K562 (cell line): ENCODE measurements at regions not wholly inside any gene's neighbourhood (a gene's known extent, or its start where the extent isn't known, plus 50 kb on each side); places are given as distances from the start of the nearest gene placed in this dataset.

Source experiments
- ATAC-seq: fragments of 200-7000 bp; cut with Tn5 transposase; 3 replicates; pipeline ENCODE4 v1.9.1; 2020; ENCODE audit warnings: moderate library complexity
- BruUV-seq: library from RNA; stranded (reverse); fragments of 400-500 nt; replicated peaks from 2 replicates; lab custom pipeline; 2021; lab: Mats Ljungman, UMichigan
- CTCF ChIA-PET: fragments of 300-600 bp; formaldehyde crosslinking; extraction: SDS; loops from one replicate; lab custom pipeline; 2021; ENCODE audit warnings: low intra/inter-chr PET ratio; lab: Yijun Ruan, JAX
- POLR2A ChIA-PET: fragments of 300-600, 350-650 bp; sonication (Branson Sonifier 250); formaldehyde crosslinking; extraction: SDS; loops from one replicate; lab custom pipeline; 2021; ENCODE audit warnings: antibody characterized with exemption, inconsistent platforms; lab: Yijun Ruan, JAX
- DNase-seq, 4 experiments: peaks; one replicate each; pipeline versions ENCODE4 v3.0.0 to v3.0.0-alpha.2; 2011 to 2018; ENCODE audit warnings: low spot score in 3 of 4, mixed read lengths in 3 of 4; ENCODE audit errors: extremely low read depth in 1 of 4
- FAIRE-seq: peaks from 2 replicates; lab custom pipeline; 2011; peaks lifted over from hg19 to GRCh38; lab: Jason Lieb, UNC
- H2AFZ ChIP-seq: 2 replicates; pipeline ENCODE4 v1.6.0; 2011; ENCODE audit warnings: low read depth, low read length, control low read depth, inconsistent platforms
- H3K27ac ChIP-seq: fragments of 200-600 bp; 3 replicates; pipeline ENCODE4 v1.8.0; 2011; ENCODE audit warnings: low read depth, mild to moderate bottlenecking, control low read depth, inconsistent platforms, low read length, moderate library complexity, mixed read lengths; ENCODE audit errors: extremely low read depth
- H3K27me3 ChIP-seq, 2 experiments: fragments of 300-600 bp in 1 of 2; 2 replicates in 1 of 2; 3 replicates in 1 of 2; pipeline versions ENCODE4 v1.6.0 to v1.8.0; 2011; ENCODE audit warnings: inconsistent platforms in 2 of 2, low read length in 2 of 2, mild to moderate bottlenecking in 1 of 2, mixed read lengths in 1 of 2, moderate library complexity in 1 of 2; ENCODE audit not compliant: control insufficient read depth in 2 of 2, insufficient read depth in 2 of 2
- H3K36me3 ChIP-seq: fragments of 300-600 bp; 3 replicates; pipeline ENCODE4 v1.8.0; 2011; ENCODE audit warnings: mild to moderate bottlenecking, low read length, inconsistent platforms; ENCODE audit not compliant: control insufficient read depth, insufficient read depth
- H3K4me1 ChIP-seq, 2 experiments: fragments of 200-600 bp in 1 of 2; replicated peaks in 1 of 2; 2 replicates in 1 of 2; 3 replicates in 1 of 2; pipeline versions ENCODE4 v1.5.1 to v1.8.0; 2011; ENCODE audit warnings: inconsistent platforms in 2 of 2, low read length in 2 of 2, mild to moderate bottlenecking in 1 of 2, mixed read lengths in 1 of 2, moderate library complexity in 1 of 2; ENCODE audit not compliant: control insufficient read depth in 2 of 2, insufficient read depth in 2 of 2
- H3K4me2 ChIP-seq: 2 replicates; pipeline ENCODE4 v1.6.1; 2011; ENCODE audit warnings: low read length, control low read depth, inconsistent platforms, mixed read lengths; ENCODE audit not compliant: insufficient read depth
- H3K4me3 ChIP-seq: fragments of 200-600 bp; sonication (generic), shearing (Covaris generic); 2 replicates; pipeline ENCODE4 v1.5.1; 2016; ENCODE audit warnings: control low read depth, inconsistent platforms
- H3K79me2 ChIP-seq: fragments of 200-600 bp; 3 replicates; pipeline ENCODE4 v1.8.0; 2011; ENCODE audit warnings: low read length, inconsistent platforms; ENCODE audit not compliant: control insufficient read depth, insufficient read depth
- H3K9ac ChIP-seq, 2 experiments: 2 replicates each; pipeline versions ENCODE4 v1.6.0 to v1.6.1; 2011; ENCODE audit warnings: low read depth in 2 of 2, low read length in 2 of 2, control low read depth in 1 of 2, inconsistent platforms in 1 of 2, mild to moderate bottlenecking in 1 of 2, mixed read lengths in 1 of 2; ENCODE audit not compliant: insufficient read depth in 1 of 2
- H3K9me1 ChIP-seq: one replicate; pipeline ENCODE4 v1.6.0; 2011; ENCODE audit warnings: inconsistent platforms, mild to moderate bottlenecking, low read length, moderate library complexity; ENCODE audit not compliant: control insufficient read depth, insufficient read depth
- H3K9me3 ChIP-seq: replicated peaks from 2 replicates; pipeline ENCODE4 v1.5.1; 2011; ENCODE audit warnings: low read depth, low read length, inconsistent platforms; ENCODE audit not compliant: control insufficient read depth, insufficient read depth
- H4K20me1 ChIP-seq: replicated peaks from 2 replicates; pipeline ENCODE4 v1.6.1; 2011; ENCODE audit warnings: low read length, inconsistent platforms, mixed read lengths; ENCODE audit not compliant: control insufficient read depth, insufficient read depth
- CEBPZ ChIP-seq: fragments of 150-350 bp; IDR thresholded peaks from 2 replicates; pipeline ENCODE4 v1.6.1; 2014; ENCODE audit warnings: low read depth, mild to moderate bottlenecking, low read length, borderline replicate concordance
- CREBBP ChIP-seq: IDR thresholded peaks from one replicate; pipeline ENCODE4 v1.6.1; 2012; ENCODE audit warnings: low read depth, mild to moderate bottlenecking, control low read depth, inconsistent platforms, low read length
- DPF2 ChIP-seq: fragments of 450-650 bp; IDR thresholded peaks from 2 replicates; pipeline ENCODE4 v1.6.1; 2016
- GTF2A2 ChIP-seq: IDR thresholded peaks from 2 replicates; pipeline ENCODE4 v1.6.1; 2016; ENCODE audit warnings: mild to moderate bottlenecking, missing genetic modification characterization, missing compliant biosample characterization
- RFX5 ChIP-seq: IDR thresholded peaks from 2 replicates; pipeline ENCODE4 v1.6.1; 2011; ENCODE audit warnings: low read depth, mild to moderate bottlenecking, improper control_type of control experiment, low read length
- RHOXF2B ChIP-seq: fragments of 250-450 bp; sonication (Bioruptor Pico); conservative IDR thresholded peaks from 2 replicates; pipeline ENCODE4 v1.5.1; 2021
- TEAD1 ChIP-seq, 2 experiments: fragments of 450-650 bp in 1 of 2; sonication (generic) in 1 of 2; formaldehyde crosslinking; IDR thresholded peaks; 2 replicates each; pipeline versions ENCODE4 v1.4.0 to v1.8.0; 2020 to 2022; ENCODE audit warnings: mild to moderate bottlenecking in 2 of 2, missing genetic modification reagents in 1 of 2
- YY1 ChIP-seq, 3 experiments: IDR thresholded peaks; 2 replicates each; pipeline ENCODE4 v1.6.1; 2011; ENCODE audit warnings: low read length in 2 of 3, mild to moderate bottlenecking in 2 of 3, moderate library complexity in 2 of 3, borderline replicate concordance in 1 of 3, control low read depth in 1 of 3, low read depth in 1 of 3; ENCODE audit not compliant: insufficient read depth in 3 of 3, insufficient replicate concordance in 2 of 3, control insufficient read depth in 1 of 3, insufficient read length in 1 of 3; ENCODE audit errors: extremely low read depth in 1 of 3
- ZNF146 ChIP-seq: IDR thresholded peaks from one replicate; pipeline ENCODE4 v1.6.1; 2018; ENCODE audit warnings: missing compliant biosample characterization; ENCODE audit not compliant: unreplicated experiment
- ZNF277 ChIP-seq: fragments of 250-450 bp; sonication (Bioruptor Pico); IDR thresholded peaks from 2 replicates; pipeline ENCODE4 v1.8.0; 2022; ENCODE audit warnings: inconsistent platforms, mild to moderate bottlenecking, moderate library complexity, borderline replicate concordance
- WGBS: fragments of 100-300 bp; shearing (Covaris generic); methylation state at CpG from one replicate; pipeline ENCODE4 v1.1.6; 2016; ENCODE audit warnings: low coverage, mixed read lengths; ENCODE audit not compliant: insufficient coverage; ENCODE audit errors: missing lambda C conversion rate; 5-methylcytosine and 5-hydroxymethylcytosine counted together
- in situ Hi-C: fragments of 300-500 bp; cut with MboI; formaldehyde crosslinking; loops from 4 replicates; pipeline ENCODE4 v1.15.0; 2018; ENCODE audit warnings: inconsistent platforms, mixed read lengths
- intact Hi-C: fragments of 100-400 bp; cut with micrococcal nuclease; formaldehyde crosslinking; loops from 2 replicates; pipeline ENCODE4 v1.14.2; 2022
- TF ChIP-seq, protein P1 (sequence below): sonication (generic); formaldehyde crosslinking; IDR thresholded peaks from 2 replicates; pipeline ENCODE4 v1.8.0; 2023; ENCODE audit warnings: mild to moderate bottlenecking, missing genetic modification reagents
- TF ChIP-seq, protein P2 (sequence below): sonication (generic); formaldehyde crosslinking; IDR thresholded peaks from 2 replicates; pipeline ENCODE4 v1.8.0; 2023; ENCODE audit warnings: mild to moderate bottlenecking, missing genetic modification reagents

GRCh38 chr1:81032374-81032773 is 768.4 kb upstream of the ADGRL2 start:
- in situ Hi-C loops, result no loop called here
- H3K4me2 ChIP-seq, result no peak overlapping the region
- BruUV-seq, result no TSS peak
- 0 out of 2 replicates have a peak, but pooled peaks cover 1% of the 10 kb centered on the region for H3K9me3 ChIP-seq
- no peak overlapping the region for H3K27ac ChIP-seq
- H2AFZ ChIP-seq, result no peak overlapping the region
- no peak overlapping the region for H3K4me3 ChIP-seq
- intact Hi-C loops, result no loop called here
- 2% methylated on average over 6 of the region's 7 CpGs for WGBS
- H3K9ac ChIP-seq, result no peak overlapping the region
- ChIA-PET CTCF (no interaction called here), POLR2A (no interaction called here)
- no peaks in the 10 kb centered on the region for H3K27me3 ChIP-seq
- H3K9me1 ChIP-seq, result no peaks in the 10 kb centered on the region
- no peaks in the 10 kb centered on the region for H3K4me1 ChIP-seq
- FAIRE-seq (no peak), DNase-seq (no peak), ATAC-seq (no peak)
- no peaks in the 10 kb centered on the region for H4K20me1 ChIP-seq
- no peaks in the 10 kb centered on the region for H3K79me2 ChIP-seq
- H3K36me3 ChIP-seq, result no peaks in the 10 kb centered on the region
- TF ChIP-seq, protein P1, sequence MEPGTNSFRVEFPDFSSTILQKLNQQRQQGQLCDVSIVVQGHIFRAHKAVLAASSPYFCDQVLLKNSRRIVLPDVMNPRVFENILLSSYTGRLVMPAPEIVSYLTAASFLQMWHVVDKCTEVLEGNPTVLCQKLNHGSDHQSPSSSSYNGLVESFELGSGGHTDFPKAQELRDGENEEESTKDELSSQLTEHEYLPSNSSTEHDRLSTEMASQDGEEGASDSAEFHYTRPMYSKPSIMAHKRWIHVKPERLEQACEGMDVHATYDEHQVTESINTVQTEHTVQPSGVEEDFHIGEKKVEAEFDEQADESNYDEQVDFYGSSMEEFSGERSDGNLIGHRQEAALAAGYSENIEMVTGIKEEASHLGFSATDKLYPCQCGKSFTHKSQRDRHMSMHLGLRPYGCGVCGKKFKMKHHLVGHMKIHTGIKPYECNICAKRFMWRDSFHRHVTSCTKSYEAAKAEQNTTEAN (CRISPR knock-in tag), result no peak
- TF ChIP-seq CEBPZ, result no peak
- no peak for TF ChIP-seq ZNF146
- no peak for TF ChIP-seq TEAD1 (CRISPR knock-in tag; IDR thresholded peaks at IDR 0.05)
- TF ChIP-seq, protein P2, sequence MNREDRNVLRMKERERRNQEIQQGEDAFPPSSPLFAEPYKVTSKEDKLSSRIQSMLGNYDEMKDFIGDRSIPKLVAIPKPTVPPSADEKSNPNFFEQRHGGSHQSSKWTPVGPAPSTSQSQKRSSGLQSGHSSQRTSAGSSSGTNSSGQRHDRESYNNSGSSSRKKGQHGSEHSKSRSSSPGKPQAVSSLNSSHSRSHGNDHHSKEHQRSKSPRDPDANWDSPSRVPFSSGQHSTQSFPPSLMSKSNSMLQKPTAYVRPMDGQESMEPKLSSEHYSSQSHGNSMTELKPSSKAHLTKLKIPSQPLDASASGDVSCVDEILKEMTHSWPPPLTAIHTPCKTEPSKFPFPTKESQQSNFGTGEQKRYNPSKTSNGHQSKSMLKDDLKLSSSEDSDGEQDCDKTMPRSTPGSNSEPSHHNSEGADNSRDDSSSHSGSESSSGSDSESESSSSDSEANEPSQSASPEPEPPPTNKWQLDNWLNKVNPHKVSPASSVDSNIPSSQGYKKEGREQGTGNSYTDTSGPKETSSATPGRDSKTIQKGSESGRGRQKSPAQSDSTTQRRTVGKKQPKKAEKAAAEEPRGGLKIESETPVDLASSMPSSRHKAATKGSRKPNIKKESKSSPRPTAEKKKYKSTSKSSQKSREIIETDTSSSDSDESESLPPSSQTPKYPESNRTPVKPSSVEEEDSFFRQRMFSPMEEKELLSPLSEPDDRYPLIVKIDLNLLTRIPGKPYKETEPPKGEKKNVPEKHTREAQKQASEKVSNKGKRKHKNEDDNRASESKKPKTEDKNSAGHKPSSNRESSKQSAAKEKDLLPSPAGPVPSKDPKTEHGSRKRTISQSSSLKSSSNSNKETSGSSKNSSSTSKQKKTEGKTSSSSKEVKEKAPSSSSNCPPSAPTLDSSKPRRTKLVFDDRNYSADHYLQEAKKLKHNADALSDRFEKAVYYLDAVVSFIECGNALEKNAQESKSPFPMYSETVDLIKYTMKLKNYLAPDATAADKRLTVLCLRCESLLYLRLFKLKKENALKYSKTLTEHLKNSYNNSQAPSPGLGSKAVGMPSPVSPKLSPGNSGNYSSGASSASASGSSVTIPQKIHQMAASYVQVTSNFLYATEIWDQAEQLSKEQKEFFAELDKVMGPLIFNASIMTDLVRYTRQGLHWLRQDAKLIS (CRISPR knock-in tag), result no peak
- no peak for TF ChIP-seq YY1 (IDR thresholded peaks at IDR 0.05; ENCODE audit: borderline replicate concordance in 1 of 3, control insufficient read depth in 1 of 3, extremely low read depth in 1 of 3, insufficient read depth in 3 of 3, insufficient read length in 1 of 3, insufficient replicate concordance in 2 of 3, low read depth in 1 of 3, low read length in 2 of 3)
- TF ChIP-seq ZNF277 (CRISPR knock-in tag), result no peak
- no peak for TF ChIP-seq DPF2
- TF ChIP-seq RFX5, result no peak
- no peak for TF ChIP-seq RHOXF2B (CRISPR knock-in tag)
- TF ChIP-seq GTF2A2 (tag), result no peak
- TF ChIP-seq CREBBP, result no peak
